ENCODE measurements at regions not wholly inside any gene's neighbourhood (a gene's known extent, or its start where the extent isn't known, plus 50 kb on each side); places are given as distances from the start of the nearest gene placed in this dataset.

DNA sequence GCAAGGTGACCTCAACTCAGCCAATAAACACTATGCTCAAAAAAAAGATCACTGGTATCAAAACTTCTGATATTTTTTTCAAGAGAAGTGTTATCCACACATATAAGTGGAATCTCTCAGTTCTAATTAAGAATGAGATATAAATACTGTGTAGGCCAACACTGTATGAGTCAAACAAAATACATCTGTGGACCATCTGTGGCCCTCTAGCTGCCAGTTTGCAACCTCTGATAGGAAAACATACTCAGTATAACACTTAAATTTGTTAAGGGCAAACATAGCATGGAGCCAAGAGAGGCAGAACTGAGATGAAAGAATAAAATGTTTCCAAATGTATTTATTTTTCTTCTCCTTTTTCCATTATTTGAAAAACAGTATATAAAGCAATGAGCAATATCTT, 377.3 kb downstream of the ARAP2 start:
- no peak for DNase-seq (ENCODE audit: low spot score)

DNA sequence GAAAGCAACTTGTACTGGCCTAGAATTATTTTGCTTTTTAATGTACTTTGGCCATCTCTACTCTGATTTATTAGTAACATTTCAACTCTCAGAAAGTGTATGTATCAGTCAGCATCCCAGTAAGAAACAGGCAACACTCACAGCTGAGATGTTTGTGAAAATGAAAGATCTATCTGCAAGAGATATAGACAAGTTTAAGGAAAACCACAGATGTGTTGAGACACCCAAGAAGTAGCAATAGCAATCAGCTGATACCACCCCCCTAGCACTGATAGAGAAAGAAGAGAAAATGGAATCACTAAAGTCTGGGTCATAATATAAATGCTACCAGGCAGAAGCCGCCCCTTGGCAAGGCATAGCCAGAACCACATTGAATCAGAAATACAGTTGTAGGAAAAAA, 372.0 kb downstream of the ARAP2 start:
- DNase-seq (ENCODE audit: low spot score): no peak

DNA sequence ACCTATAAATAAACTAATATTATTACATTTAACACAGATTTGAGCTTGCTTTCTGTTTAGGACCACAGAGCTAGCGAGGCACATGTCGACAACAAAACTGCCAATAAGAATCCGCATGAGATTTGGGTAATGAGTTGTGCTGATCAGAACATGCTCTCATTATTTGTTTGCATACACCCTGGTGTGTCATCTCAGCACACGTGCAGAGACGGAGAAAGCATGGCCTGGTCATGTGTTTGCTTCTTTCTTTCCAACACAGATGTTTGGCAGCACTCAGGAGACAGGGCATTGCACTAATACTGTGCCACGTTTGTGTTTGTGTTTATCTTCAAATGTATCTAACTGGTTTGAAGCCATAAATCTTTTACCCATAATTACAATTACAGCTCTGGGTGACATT, 364.8 kb downstream of the ARAP2 start:
- DNase-seq (ENCODE audit: low spot score): no peak

DNA sequence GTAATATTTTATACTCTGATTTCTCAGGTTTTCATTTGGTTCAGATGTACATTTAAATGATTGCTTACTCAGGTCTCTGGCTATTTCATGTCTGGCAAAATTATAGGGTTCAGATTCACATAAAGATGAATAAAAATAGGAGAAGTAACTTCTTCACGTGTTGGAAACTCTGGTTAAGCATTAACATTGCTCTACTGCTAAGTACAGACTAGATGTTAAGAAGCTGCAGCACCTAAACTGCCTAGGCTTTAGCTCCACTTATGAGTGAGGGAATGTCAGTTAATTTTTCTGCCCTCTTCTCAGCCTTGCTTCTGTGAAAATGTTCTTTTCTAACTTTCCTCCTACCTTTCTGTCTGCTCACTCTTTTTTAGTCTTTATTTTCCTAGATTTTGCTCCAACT, 361.2 kb downstream of the ARAP2 start:
- no peak for DNase-seq (ENCODE audit: low spot score)

DNA sequence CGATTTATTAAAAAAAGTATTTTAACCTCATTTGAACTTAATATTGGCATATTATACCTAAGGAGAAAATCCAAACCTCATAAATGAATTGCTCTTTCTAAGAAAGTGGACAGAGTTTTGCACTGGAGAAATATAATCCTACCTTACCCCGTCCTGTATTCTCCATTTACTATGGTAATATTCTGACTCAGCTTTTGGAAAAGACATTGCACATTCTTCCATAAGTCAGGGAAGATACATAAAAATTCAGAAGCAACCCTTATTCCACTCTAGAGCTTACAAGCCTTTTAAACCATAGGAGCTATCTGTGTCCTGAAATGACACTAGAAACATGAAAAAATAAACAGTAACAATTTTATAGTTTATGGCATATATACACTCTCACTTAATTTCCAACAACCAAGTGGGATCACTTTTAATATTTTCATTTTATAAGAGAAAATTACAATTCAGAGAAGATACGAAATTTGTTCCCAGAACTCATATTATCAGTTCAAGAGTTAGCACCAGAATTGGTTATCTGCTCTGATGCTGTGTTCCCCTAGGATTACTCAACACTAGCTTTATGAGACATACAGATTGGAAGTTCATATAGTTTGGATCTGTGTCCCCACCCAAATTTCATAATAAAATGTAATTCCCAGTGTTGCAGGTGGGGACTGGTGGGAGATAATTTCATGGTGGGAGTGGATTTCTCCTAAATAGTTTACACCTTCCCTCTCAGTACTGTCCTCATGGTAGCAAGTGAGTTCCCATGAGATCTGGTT, 359.4 kb downstream of the ARAP2 start:
- no peak for DNase-seq (ENCODE audit: low spot score)

DNA sequence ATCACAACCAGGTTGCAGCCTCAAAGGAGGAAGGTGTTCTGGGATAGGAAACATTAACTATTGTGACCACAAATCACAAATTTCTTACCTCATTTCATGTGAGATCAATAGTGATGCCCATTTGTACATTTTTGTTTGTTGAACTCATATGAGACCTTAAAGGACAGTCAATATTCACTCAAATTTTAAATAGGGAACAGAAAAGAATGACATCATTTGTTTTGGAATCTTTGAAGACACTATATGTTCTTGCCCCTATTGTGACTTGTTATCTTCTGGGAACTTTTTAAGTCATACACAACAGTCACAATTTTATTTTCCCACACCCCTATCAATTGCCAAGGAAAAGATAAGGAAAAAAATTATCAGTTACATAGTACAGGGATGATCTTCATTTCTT, 346.5 kb downstream of the ARAP2 start:
- no peak for DNase-seq (ENCODE audit: low spot score)

DNA sequence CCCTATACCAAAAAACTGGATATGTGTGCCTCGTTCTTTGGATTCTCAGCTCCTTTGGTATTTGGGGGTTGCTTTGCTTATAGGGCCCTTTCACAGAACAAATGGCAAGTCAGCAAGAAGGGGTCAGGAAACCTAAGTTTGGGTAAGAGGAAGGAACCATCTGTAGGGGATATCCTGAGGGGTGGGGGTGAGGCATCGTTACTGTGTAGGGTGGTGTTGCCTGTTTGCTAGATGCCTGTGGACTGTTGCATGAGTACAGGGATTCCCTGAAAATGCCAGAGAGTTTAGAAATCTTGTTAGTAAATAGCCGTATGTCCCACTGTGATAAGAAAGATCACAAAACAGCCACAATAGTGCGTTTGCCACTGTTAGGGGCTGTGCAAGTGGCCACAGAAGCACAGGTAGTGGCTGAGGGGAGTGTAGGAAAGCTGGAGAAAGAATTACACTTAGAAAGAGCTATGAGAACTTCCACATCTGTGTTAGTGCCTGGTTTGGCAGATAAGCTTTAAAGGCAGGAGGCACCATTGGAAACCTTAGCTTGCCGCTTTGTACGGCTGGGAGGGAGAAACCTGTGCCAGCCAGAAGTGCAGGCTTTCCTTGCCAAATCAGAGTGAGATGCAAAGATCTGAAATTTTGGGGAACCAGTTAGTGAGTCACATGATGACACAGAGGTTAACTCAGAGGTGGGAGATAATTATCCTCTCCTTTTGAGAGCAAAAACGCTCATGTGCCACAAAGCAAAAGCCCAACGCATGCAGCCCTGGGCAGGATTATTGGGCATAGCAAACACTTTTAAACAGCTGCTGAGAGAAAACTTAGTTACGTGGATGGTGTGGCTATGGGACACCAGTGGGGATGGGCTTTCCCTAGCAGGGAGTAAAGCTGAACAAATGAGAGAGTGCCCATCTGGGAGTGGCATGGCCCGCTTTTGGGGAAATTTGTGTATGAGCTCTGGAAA, 343.7 kb downstream of the ARAP2 start:
- DNase-seq (ENCODE audit: low spot score): no peak

DNA sequence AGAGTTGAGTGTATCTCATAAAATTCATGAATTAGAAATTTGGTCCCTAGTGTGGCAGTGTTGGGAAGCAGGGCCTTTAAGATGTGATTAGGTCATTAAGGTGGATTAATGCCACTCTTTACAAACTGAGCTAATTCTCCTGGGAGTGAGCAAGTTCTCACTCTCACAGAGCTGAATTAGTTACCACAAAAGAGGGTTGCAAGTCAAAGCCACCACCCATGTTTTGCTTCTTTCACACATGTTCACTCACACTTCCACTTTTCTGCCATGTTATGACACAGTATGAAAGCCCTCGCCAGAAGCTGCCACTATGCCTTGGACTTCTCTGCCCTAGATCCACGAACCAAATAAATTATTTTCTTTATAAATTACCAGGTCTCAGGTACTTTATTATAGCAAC, 332.1 kb downstream of the ARAP2 start:
- no peak for DNase-seq (ENCODE audit: low spot score)

DNA sequence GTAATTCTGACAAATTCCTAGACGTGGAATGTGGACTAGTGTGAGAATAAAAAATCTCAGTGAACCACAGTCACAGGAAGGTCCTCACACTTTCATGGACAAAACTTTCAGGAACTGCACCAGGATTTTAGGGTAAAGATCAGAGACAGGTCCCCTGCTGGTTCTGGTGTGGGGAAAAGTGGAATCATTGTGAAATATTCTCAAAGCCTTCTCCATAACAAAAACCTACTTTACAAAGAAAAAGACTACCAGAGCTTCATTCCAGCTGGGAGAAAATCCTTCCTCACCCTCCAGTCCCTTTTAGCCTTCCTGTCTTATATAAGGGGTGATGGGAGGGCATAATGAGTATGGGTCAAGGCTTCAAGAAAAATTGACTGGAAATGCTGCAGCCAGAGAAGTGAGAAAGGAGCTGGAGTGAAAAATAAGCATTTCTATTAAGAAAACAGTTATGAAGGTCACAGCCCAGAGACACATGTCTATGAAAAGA, 325.8 kb downstream of the ARAP2 start:
- DNase-seq (ENCODE audit: low spot score): no peak

DNA sequence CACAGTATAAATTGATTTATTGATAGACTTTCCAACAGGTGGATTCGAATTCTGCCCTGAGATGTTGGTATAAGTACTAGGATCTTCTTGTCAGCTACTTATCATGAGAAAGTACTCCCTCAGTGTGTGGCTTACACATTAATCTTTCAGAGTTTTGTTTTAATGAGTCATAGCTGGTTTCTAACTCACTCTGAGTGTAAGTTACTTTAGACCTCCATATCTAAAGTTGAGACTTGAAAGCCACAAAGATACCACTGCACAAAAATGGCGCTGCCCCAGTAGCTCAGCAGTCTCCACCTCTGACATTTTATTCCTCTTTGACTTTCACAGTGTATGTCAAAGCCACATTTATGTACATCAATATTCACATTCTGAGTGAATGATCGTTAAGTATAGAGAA, 318.5 kb downstream of the ARAP2 start:
- no peak for DNase-seq (ENCODE audit: low spot score)

DNA sequence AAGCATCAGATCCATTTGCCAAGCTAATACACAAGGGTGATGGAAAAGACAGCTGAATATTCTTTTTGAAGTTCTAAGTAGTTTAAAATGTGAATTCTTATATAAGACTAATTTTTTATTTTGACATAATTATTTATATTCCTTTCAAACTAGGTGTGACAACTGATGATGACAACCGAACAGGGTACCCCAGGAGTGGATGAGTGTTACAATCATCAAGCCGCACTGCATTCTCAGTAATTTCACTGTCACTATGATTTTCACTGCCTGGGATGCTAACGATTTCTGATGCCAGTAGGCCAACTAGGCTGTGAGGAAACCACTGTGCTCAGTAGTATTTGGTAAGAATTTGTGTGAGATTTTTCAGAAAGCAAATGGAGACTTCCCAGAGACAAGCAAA, 317.5 kb downstream of the ARAP2 start:
- DNase-seq (ENCODE audit: low spot score): no peak

DNA sequence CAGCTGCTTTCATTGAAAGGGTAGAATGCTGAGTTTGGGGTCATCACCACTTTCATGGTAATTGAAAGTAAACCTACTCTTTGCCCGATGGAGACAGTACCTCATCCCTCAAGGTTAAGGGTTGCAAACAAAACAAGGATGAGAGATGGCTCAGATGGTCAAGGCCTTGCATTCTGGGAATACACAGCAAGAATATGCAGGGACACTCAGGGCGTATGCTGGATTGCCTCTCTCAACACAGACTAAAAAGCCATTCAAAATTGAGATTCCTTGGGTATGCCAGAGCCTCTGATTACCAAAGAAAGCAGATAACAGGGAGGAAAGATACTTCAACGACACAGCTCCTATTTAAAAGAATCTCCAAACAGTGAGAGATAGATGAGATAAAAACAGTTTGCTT, 310.4 kb downstream of the ARAP2 start:
- DNase-seq (ENCODE audit: low spot score): no peak

DNA sequence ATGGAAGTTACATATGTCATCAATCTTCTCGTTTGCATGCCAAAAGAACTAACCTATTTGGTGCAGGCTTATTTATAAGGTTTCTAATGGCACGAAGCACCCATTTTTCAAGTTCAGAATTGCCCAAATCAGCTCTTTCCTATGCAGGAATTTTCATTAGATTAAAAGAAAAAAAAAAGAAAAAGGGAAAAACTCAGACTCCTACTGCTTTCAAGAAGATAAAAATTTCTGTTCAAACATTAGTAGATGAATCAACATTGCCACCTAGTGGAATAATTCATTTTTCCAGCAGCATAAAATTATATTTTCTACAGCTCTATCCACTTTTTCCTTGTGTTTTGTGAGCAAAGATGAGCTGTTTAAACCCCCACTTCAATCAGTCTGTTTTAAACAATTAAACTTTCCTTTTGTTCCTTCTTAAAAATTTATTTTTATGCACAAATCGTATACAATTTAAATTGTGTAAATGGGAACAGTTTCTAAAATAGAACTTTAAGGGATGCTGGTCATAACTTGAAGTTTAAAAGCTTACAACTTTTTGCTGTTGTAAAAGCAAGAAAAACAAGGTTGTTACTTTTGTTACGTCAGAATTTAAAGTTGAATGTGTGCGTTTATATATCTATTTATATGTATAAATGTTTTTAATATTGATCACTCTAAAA, 309.9 kb downstream of the ARAP2 start:
- DNase-seq (ENCODE audit: low spot score): peak; percentile 1

DNA sequence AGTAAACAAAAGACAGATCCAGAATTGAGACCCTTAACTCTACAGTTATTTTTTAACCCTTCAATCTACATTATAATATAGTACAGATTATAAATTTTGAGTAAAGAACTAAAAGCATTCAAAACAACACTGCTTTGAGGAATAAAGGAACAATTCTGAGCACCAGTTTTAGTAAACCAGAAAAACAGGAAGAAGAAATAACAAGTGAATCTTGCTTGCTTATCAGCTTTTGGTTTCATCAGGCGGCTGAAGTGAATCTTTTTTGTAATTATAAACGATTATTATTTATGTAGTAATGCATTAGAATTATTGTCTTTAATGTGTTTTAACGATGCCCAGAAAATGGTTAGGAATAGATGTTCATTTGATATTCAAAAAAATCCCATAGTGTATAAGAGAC, 305.4 kb downstream of the ARAP2 start:
- no peak for DNase-seq (ENCODE audit: low spot score)

DNA sequence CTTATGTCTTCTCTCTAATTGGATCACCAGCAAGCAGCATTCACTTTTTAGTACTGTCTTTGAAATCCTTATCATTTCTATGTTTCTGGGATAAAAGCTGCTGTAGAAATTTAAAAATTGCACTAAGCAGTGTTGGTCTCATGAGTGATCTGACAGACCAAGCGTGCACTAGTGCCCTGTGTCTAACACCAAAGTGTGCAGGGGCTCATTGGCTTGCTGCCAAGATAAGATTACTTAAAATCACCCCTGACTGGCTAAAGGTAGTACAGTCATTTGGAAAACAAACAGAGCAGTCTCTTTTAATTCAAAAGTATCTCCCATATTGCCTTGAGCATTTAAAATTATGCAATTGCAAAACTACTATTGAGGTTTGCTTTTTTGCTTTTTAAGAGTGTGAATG, 304.6 kb downstream of the ARAP2 start:
- DNase-seq (ENCODE audit: low spot score): no peak

DNA sequence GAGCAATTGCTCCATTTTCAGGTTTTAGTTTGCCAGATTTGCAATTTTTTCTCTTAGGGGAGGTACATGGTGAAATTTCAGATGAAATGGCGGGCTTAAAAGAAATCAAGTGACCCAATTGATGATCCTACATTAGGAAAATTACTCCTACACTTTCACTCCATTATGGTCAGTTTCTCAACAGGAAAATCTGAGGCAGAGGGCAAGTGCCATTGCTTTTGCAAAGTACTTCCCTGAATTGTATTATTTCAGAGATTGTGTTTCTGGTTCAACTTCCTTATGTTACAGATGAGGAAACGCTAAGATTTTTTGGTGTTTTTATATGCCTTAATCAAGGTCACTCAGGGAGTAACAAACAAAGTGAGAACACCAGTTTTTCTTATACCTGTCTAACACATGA, 302.2 kb downstream of the ARAP2 start:
- DNase-seq (ENCODE audit: low spot score): no peak

DNA sequence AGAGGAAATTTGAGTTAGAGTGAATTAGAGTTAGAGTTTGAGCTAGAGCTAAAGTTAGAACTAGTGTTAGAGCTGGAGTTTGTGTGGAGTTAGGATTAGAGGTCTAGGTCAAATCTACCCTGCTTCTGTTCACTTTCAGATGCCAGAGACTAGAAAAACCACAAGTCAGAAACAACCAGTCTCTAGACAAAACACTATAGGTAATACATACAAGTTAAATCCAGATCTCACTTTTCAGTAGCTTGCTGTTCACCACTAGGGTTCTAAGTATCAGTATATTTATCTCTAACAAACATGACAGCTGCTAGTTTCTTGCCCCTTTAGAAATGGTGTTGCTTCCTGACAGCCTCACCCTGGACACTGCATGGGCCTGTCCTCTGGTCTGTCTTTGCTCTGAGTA, 300.7 kb downstream of the ARAP2 start:
- no peak for DNase-seq (ENCODE audit: low spot score)

DNA sequence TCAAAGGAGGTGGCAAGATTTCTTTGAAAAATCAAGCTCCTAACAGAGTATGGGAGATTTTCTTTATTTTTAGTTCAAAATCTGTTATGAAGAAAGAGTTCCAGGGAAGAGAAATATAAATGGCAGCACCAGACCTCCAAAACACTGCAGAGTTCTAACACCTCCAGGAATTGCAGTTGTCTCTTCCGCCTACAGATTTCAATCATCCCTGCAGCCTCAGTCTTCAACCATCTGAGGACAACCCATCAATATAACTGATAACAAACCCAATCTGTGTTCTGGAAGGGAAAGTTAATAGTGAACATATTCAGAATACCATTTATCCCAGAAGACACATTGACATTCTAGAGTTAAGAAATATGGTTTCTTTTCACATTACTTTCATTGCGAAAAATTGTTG, 296.1 kb downstream of the ARAP2 start:
- DNase-seq (ENCODE audit: low spot score): no peak

DNA sequence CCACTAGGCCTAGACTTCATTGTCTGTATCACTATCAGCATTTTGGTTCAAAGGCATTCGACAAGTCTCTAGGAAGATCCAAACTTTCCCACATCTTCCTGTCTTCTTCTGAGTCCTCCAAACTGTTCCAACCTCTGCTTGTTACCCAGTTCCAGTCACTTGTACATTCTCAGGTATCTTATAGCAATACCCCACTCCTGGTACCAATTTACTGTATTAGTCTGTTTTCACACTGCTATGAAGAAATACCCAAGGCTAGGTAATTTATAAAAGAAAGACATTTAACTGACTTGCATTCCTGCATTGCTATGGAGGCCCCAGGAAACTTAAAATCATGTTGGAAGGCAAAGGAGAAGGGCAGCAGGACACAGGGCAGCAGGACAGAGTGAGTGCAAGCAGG, 293.9 kb downstream of the ARAP2 start:
- no peak for DNase-seq (ENCODE audit: low spot score)

DNA sequence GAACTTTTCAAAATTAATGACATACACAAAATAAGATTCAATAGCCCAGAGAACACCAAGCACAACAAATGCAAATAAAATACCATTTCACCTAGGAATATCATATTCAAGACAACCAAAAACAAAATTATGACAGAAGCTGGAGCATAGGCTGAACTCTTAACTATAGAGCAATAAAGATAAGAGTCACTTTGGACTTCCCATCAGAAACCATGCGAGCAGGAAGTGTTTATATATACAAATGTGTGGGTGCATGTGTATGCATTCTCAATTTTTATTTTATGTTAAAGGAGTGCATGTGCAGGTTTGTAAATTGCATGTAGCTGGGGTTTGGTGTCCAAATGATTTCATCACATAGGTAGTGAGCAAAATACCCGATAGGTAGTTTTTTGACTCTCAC, 291.6 kb downstream of the ARAP2 start:
- no peak for DNase-seq (ENCODE audit: low spot score)

DNA sequence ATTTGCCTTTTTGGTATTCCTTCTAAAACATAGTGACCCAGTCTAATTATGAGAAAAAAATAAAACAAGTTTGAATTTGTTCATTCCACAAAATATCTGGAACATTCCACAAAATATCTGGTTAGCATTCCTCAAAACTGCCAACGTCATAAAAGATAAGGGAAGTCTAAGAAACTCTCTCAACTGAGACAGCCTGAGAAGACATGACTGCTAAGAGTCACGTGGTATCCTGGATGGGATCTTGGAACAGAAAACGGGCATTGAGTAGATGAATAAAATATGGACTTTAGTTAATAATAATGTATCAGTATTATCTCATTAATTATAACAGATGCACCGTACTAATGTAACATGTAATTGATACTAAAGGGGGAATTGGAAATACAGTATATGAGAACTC, 280.9 kb downstream of the ARAP2 start:
- no peak for DNase-seq (ENCODE audit: low spot score)

DNA sequence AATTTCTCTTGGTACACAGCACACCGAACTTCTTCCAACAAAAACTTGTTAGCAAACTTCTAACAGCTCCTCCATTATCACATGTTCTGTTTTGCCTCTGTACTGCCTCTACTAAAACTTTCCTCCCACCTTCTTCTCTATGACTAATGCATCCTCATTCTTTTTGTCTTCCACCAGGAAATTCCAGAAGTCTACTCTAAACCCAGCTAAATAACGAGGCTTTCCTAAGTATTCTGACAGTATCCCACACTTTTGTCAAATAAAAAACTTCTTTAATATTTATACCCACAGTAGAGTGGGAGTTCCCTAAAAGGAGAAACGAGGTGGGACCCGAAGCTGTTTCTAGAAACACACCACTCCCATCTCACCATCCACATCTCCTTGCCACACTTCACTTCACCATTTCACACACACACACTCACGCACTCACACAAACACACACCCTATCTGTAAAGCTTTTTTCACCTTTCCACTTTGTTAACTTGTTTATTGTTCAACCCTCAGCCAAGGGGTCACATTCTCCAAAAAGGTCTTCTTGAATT, 280.3 kb downstream of the ARAP2 start:
- DNase-seq (ENCODE audit: low spot score): peak; percentile 15

All from COLO829 (cell line).